ENCODE measurements at regions not wholly inside any gene's neighbourhood (a gene's known extent, or its start where the extent isn't known, plus 50 kb on each side); places are given as distances from the start of the nearest gene placed in this dataset.
A peak's percentile ranks its signal among the peaks of the same experiment; 100 is the strongest.
"Not testable (repeated sequence)": the region's sequence is repeated elsewhere in the genome, so short reads cannot be mapped to it uniquely, and the experiment has no call there.

DNA sequence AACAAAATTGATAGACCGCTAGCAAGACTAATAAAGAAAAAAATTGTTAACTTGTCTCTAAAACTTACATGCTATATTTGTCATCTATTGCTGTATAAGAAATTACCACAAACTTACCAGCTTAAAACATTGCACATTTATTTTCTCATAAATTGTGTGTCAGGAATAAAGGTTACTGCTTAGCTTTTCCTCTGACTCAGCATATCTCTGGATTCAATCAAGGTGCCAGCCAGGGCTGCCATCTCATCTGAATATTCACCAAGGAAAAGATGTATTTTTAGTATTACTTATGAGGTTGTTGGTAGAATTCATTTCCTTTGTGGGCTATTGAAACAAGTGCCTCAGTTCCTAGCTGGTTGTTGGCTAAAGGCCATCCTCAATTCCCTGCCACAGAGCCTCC is 912.6 kb upstream of the NEGR1 start:
- DNase-seq: no peak
- intact Hi-C loops (cut with DNase I, micrococcal nuclease): no loop called here
- no peak overlapping the region for H3K4me3 ChIP-seq
- H3K4me1 ChIP-seq (ENCODE audit: low read depth): no peaks in the 10 kb centered on the region
- no peak for ATAC-seq
- no peaks in the 10 kb centered on the region for H3K36me3 ChIP-seq (ENCODE audit: low read depth)
- TF ChIP-seq, protein P1, sequence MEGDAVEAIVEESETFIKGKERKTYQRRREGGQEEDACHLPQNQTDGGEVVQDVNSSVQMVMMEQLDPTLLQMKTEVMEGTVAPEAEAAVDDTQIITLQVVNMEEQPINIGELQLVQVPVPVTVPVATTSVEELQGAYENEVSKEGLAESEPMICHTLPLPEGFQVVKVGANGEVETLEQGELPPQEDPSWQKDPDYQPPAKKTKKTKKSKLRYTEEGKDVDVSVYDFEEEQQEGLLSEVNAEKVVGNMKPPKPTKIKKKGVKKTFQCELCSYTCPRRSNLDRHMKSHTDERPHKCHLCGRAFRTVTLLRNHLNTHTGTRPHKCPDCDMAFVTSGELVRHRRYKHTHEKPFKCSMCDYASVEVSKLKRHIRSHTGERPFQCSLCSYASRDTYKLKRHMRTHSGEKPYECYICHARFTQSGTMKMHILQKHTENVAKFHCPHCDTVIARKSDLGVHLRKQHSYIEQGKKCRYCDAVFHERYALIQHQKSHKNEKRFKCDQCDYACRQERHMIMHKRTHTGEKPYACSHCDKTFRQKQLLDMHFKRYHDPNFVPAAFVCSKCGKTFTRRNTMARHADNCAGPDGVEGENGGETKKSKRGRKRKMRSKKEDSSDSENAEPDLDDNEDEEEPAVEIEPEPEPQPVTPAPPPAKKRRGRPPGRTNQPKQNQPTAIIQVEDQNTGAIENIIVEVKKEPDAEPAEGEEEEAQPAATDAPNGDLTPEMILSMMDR (IDR thresholded peaks at IDR 0.05): no peak
- no peaks in the 10 kb centered on the region for H3K9me3 ChIP-seq

DNA sequence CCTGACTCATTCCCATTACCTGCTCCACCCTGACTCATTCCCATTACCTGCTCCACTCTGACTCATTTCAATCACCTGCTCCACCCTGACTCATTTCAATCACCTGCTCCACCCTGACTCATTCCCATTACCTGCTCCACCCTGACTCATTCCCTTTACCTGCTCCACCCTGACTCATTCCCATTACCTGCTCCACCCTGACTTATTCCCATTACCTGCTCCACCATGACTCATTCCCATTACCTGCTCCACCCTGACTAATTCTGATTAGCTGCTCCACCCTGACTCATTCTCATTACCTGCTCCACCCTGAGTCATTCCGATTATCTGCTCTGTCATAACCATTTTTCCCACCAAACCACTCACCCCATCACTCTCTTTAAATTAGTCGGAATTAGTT is 901.2 kb upstream of the NEGR1 start:
- intact Hi-C loops (cut with DNase I, micrococcal nuclease); DNase-seq; H3K36me3 ChIP-seq (ENCODE audit: low read depth); H3K9me3 ChIP-seq; H3K4me3 ChIP-seq; ATAC-seq; H3K4me1 ChIP-seq (ENCODE audit: low read depth): not testable (repeated sequence)

DNA sequence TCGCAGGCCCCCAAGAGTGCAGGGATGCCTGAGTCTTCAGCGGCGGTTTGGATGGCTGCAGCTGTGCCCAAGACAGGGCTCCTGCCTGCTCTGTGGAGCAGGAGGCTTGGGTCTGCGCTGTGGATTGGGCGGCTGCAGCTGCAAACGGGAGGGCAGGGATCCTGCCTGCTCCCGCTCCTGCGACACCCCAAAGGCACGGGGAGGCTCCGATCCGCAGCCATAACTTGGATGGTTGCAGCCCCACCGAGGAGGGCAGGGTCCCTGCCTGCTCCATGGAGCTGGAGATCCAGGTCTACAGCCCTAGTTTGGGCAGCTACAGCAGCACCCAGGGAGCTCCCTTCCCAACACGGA is 898.8 kb upstream of the NEGR1 start:
- intact Hi-C loops (cut with DNase I, micrococcal nuclease): no loop called here
- peak in 1 of 3 donors; percentile 32 for DNase-seq

DNA sequence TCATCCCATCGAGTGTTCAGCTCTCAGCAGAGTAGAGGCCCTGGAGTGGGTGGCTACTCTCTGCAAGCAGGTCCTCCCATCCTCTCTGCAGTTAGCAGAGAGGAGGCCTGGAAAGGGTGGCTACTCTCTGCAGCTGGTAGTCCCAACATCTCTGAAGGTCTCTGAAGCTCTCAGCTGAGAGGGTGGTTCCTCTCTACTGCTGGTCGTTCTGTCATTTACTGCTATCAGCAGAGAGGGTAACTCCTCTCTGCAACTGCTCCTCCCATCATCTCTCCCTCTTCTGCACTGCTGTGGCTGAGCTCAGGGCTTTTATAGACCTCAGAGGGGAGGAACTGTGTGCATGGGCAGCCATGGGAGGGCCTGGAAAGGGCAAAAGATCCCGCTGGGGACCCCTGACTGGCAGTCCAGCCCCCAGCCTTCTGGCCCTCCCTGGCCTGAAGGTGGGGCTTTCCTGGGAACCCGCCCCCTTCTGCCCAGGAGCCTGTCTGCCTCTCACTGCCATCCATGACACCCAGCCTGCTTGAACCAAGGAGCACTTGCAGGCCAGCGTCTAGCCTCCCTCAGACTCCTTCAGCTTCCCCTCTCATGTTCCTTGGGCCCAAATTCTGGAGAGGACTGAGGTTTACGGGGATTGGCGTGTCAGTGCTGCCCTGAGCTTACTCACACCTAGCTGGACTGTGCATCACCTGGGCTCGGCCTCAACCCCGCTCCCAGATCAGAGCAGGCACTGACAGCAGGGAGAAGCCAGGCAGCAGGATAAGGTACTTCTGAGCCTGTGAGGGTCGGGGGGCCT is 898.3 kb upstream of the NEGR1 start:
- Histone ChIP-seq H3K4me1 (ENCODE audit: low read depth) (no peaks in the 10 kb centered on the region), H3K9me3 (no peaks in the 10 kb centered on the region), H3K4me3 (no peak overlapping the region), H3K36me3 (ENCODE audit: low read depth) (no peaks in the 10 kb centered on the region)
- ATAC-seq: no peak
- no peak for DNase-seq
- TF ChIP-seq, protein P1 (IDR thresholded peaks at IDR 0.05): no peak
- intact Hi-C loops (cut with DNase I, micrococcal nuclease): no loop called here

More for the DNA sequence above, 898.8 kb upstream of the NEGR1 start:
- H3K4me3 ChIP-seq: no peak overlapping the region
- no peaks in the 10 kb centered on the region for H3K4me1 ChIP-seq (ENCODE audit: low read depth)
- TF ChIP-seq, protein P1 (IDR thresholded peaks at IDR 0.05): no peak
- no peaks in the 10 kb centered on the region for H3K36me3 ChIP-seq (ENCODE audit: low read depth)
- H3K9me3 ChIP-seq: no peaks in the 10 kb centered on the region
- no peak for ATAC-seq

DNA sequence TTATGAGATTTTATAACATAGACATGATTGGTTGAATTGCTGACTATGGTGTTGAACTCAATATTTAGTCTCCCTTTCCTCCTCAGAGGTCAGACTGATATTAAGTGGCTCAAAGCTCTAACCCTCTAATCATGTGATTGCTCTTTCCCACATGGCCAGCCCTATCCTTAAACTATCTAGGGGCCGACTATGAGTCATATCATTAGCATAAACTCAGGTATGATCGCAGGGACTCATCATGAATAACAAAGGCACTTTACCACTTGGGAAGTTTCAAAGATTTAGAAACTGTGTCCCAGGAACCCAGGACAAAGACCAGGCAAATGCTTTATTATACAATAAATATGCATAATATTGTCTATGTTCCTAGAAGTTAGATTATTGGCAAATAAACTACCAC is 894.6 kb upstream of the NEGR1 start:
- no peak for ATAC-seq
- Histone ChIP-seq H3K36me3 (ENCODE audit: low read depth) (no peaks in the 10 kb centered on the region), H3K4me1 (ENCODE audit: low read depth) (no peaks in the 10 kb centered on the region), H3K9me3 (no peaks in the 10 kb centered on the region), H3K4me3 (no peak overlapping the region)
- no peak for DNase-seq
- intact Hi-C loops (cut with DNase I, micrococcal nuclease): no loop called here
- TF ChIP-seq, protein P1 (IDR thresholded peaks at IDR 0.05): no peak

DNA sequence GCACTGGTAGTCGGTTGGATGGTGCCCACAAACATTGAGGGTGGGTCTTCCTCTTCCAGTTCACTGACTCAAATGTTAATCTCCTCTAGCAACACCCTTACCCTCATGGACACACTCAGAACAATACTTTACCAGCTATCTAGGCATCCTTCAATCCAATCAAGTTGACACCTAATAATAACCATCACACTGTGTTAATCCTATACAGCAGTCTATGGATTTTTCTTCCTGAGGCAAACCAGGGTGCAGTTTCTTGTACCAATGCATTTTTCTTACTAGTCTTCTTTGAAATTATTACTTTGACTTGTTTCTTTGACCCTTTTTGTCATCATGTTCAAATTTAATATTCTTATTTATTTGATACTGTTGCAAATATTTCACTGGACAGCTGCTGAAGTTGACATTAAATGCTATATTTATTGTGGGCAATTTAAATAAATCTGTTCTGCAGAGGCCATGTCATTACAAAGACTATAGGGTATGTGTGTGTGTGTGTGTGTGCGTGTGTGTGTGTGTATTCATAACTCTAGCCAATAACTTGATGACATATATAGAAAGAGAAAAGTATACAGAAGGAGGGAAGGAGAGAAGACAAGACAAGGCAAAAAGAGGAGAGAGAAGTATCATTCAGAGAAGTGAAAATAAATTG is 884.8 kb upstream of the NEGR1 start:
- no peaks in the 10 kb centered on the region for H3K4me1 ChIP-seq (ENCODE audit: low read depth)
- ATAC-seq (no peak), DNase-seq (no peak)
- H3K9me3 ChIP-seq: no peaks in the 10 kb centered on the region
- intact Hi-C loops (cut with DNase I, micrococcal nuclease): no loop called here
- H3K4me3 ChIP-seq: no peak overlapping the region
- TF ChIP-seq, protein P1 (IDR thresholded peaks at IDR 0.05): no peak
- H3K36me3 ChIP-seq (ENCODE audit: low read depth): no peaks in the 10 kb centered on the region
